ENCODE measurements at regions not wholly inside any gene's neighbourhood (a gene's known extent, or its start where the extent isn't known, plus 50 kb on each side); places are given as distances from the start of the nearest gene placed in this dataset.

GRCh38 chr7:9226500-9226899 is 793.1 kb downstream of the NXPH1 start:
- no peaks in the 10 kb centered on the region for H3K27me3 Mint-ChIP-seq
- ATAC-seq (no peak), DNase-seq (no peak)
- ChIA-PET CTCF (no interaction called here), POLR2A (no interaction called here)
- TF ChIP-seq, protein P1, sequence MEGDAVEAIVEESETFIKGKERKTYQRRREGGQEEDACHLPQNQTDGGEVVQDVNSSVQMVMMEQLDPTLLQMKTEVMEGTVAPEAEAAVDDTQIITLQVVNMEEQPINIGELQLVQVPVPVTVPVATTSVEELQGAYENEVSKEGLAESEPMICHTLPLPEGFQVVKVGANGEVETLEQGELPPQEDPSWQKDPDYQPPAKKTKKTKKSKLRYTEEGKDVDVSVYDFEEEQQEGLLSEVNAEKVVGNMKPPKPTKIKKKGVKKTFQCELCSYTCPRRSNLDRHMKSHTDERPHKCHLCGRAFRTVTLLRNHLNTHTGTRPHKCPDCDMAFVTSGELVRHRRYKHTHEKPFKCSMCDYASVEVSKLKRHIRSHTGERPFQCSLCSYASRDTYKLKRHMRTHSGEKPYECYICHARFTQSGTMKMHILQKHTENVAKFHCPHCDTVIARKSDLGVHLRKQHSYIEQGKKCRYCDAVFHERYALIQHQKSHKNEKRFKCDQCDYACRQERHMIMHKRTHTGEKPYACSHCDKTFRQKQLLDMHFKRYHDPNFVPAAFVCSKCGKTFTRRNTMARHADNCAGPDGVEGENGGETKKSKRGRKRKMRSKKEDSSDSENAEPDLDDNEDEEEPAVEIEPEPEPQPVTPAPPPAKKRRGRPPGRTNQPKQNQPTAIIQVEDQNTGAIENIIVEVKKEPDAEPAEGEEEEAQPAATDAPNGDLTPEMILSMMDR (IDR thresholded peaks at IDR 0.05) = no peak
- no peak overlapping the region for H3K27ac Mint-ChIP-seq
- H3K4me1 Mint-ChIP-seq (ENCODE audit: low read depth) = no peaks in the 10 kb centered on the region
- no peak overlapping the region for H3K4me3 Mint-ChIP-seq
- no peaks in the 10 kb centered on the region for H3K36me3 Mint-ChIP-seq (ENCODE audit: low read depth)
- H3K9me3 Mint-ChIP-seq = peaks cover 5% of the 10 kb centered on the region
- intact Hi-C loops (cut with micrococcal nuclease) = no loop called here

DNA sequence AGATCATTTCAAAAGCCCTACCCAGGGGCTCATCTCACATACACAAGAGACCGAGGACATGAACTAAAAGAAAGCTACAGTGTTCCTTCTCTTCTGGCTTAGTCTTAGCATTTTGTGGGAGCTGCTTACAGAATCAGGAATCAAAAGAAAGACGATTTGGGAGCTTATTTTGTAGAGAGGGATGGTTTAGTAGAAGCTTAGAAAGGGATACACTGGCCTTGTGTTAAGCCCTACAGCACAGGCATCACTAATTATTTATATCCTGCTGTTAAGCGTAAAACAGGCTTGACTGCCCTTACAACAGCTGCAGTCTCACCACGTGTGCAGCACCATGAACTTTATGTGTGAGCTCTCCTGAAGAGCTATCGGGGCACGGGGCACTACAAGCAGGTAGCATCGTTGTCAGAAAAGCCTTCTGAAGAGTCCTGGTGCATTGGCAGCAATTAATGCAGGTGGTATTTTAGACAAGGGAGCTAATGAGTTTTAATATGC is 798.3 kb downstream of the NXPH1 start:
- H3K9me3 Mint-ChIP-seq = peaks cover 10% of the 10 kb centered on the region
- H3K4me1 Mint-ChIP-seq (ENCODE audit: low read depth) = no peaks in the 10 kb centered on the region
- H3K27me3 Mint-ChIP-seq = no peaks in the 10 kb centered on the region

DNA sequence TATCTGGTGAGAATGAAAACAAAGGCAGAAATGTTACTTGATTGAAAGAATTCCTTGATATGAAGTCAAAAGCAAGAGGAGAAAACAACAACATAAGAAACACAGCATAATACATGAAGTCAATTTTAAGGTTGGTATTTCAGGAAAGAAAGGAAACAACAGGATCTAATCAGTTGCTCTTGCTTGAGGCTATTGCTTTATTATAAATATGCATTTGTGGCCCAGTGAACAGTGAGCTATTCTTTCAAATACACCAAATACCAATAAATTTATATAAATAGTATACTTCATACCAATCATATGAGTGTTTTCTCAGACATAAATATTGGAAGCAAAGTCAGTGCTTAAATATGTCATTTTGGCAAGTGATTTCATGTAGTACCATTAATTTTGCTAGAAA is 806.6 kb downstream of the NXPH1 start:
- no peak for DNase-seq
- H3K4me1 Mint-ChIP-seq (ENCODE audit: low read depth) = no peaks in the 10 kb centered on the region
- no peak overlapping the region for H3K4me3 Mint-ChIP-seq
- H3K36me3 Mint-ChIP-seq (ENCODE audit: low read depth) = no peaks in the 10 kb centered on the region
- POLR2A ChIA-PET = no interaction called here
- H3K27me3 Mint-ChIP-seq = no peaks in the 10 kb centered on the region
- TF ChIP-seq, protein P1 (IDR thresholded peaks at IDR 0.05) = no peak
- intact Hi-C loops (cut with micrococcal nuclease) = no loop called here
- ATAC-seq = no peak
- H3K9me3 Mint-ChIP-seq = peaks cover 12% of the 10 kb centered on the region
- no peak overlapping the region for H3K27ac Mint-ChIP-seq
- CTCF ChIA-PET = no interaction called here

More for the DNA sequence above, 798.3 kb downstream of the NXPH1 start:
- H3K4me3 Mint-ChIP-seq = no peak overlapping the region
- ChIA-PET POLR2A (no interaction called here), CTCF (interaction anchor here (1.1 kb wide), 1 partner anchor 10 kb away, joined by 3 read pairs; no protein-coding TSS in a partner anchor)
- TF ChIP-seq, protein P1 (IDR thresholded peaks at IDR 0.05) = no peak
- no peak overlapping the region for H3K27ac Mint-ChIP-seq
- DNase-seq (no peak), ATAC-seq (no peak)
- H3K36me3 Mint-ChIP-seq (ENCODE audit: low read depth) = no peaks in the 10 kb centered on the region
- intact Hi-C loops (cut with micrococcal nuclease) = no loop called here

GRCh38 chr7:9241826-9242225 is 808.4 kb downstream of the NXPH1 start:
- H3K4me1 Mint-ChIP-seq (ENCODE audit: low read depth) = no peaks in the 10 kb centered on the region
- no peak overlapping the region for H3K27ac Mint-ChIP-seq
- H3K36me3 Mint-ChIP-seq (ENCODE audit: low read depth) = no peaks in the 10 kb centered on the region
- H3K27me3 Mint-ChIP-seq = no peaks in the 10 kb centered on the region
- ChIA-PET CTCF (no interaction called here), POLR2A (interaction anchor here (0.6 kb wide), 1 partner anchor 12 kb away, joined by 3 read pairs; no protein-coding TSS in a partner anchor)
- DNase-seq = no peak
- no peak for ATAC-seq
- intact Hi-C loops (cut with micrococcal nuclease) = no loop called here
- H3K4me3 Mint-ChIP-seq = no peak overlapping the region
- H3K9me3 Mint-ChIP-seq = peaks cover 8% of the 10 kb centered on the region
- TF ChIP-seq, protein P1 (IDR thresholded peaks at IDR 0.05) = no peak

- DNase-seq (no peak), ATAC-seq (no peak)
- no peaks in the 10 kb centered on the region for H3K4me1 Mint-ChIP-seq (ENCODE audit: low read depth)
- H3K27ac Mint-ChIP-seq = no peak overlapping the region
- H3K9me3 Mint-ChIP-seq = peaks cover 8% of the 10 kb centered on the region
- no peaks in the 10 kb centered on the region for H3K27me3 Mint-ChIP-seq
- H3K4me3 Mint-ChIP-seq = no peak overlapping the region
- POLR2A ChIA-PET = interaction anchor here (0.6 kb wide), 1 partner anchor 12 kb away, joined by 3 read pairs; no protein-coding TSS in a partner anchor
- H3K36me3 Mint-ChIP-seq (ENCODE audit: low read depth) = no peaks in the 10 kb centered on the region
- TF ChIP-seq, protein P1 (IDR thresholded peaks at IDR 0.05) = no peak
- CTCF ChIA-PET = no interaction called here
- intact Hi-C loops (cut with micrococcal nuclease) = no loop called here
Measured at GRCh38 chr7:9242636-9243035, 809.2 kb downstream of the NXPH1 start.
